OCI-LY7 (cell line): ENCODE measurements at regions not wholly inside any gene's neighbourhood (a gene's known extent, or its start where the extent isn't known, plus 50 kb on each side); places are given as distances from the start of the nearest gene placed in this dataset.

Experiments used
- BruUV-seq: library from RNA; stranded (reverse); fragments of 400-500 nt; replicated peaks from 2 replicates; lab custom pipeline; 2021; lab: Mats Ljungman, UMichigan
- CTCF ChIA-PET: fragments of 300-600 bp; sonication (Branson Sonifier 250); formaldehyde crosslinking; loops from one replicate; lab custom pipeline; 2022; ENCODE audit warnings: antibody characterized with exemption; ENCODE audit not compliant: unreplicated experiment; lab: Charles Lee
- POLR2A ChIA-PET: fragments of 300-600 bp; sonication (Branson Sonifier 250); formaldehyde crosslinking; loops from one replicate; lab custom pipeline; 2022; ENCODE audit warnings: antibody characterized with exemption; lab: Charles Lee
- DNase-seq: peaks from one replicate; pipeline ENCODE4 v3.0.0-alpha.2; 2015; ENCODE audit warnings: low spot score
- H2AFZ ChIP-seq: fragments of 200-600 bp; sonication (generic), shearing (Covaris generic); 2 replicates; pipeline ENCODE4 v1.6.1; 2014; ENCODE audit warnings: mild to moderate bottlenecking, antibody characterized with exemption, low read length, moderate library complexity
- H3K27ac ChIP-seq: fragments of 200-600 bp; sonication (generic); 2 replicates; pipeline ENCODE4 v1.5.1; 2014; ENCODE audit warnings: mixed run types, low read depth, mild to moderate bottlenecking, moderate library complexity, low read length, inconsistent platforms; ENCODE audit not compliant: poor library complexity, severe bottlenecking
- H3K36me3 ChIP-seq: fragments of 200-600 bp; sonication (generic); 2 replicates; pipeline ENCODE4 v1.6.1; 2014; ENCODE audit warnings: mild to moderate bottlenecking, antibody characterized with exemption, low read length, moderate library complexity, mixed read lengths; ENCODE audit not compliant: insufficient read depth
- H3K4me1 ChIP-seq: fragments of 200-600 bp; sonication (generic); 2 replicates; pipeline ENCODE4 v1.5.1; 2014; ENCODE audit warnings: mild to moderate bottlenecking, low read length; ENCODE audit not compliant: insufficient read depth, poor library complexity, severe bottlenecking
- H3K4me2 ChIP-seq: fragments of 200-600 bp; sonication (generic); 2 replicates; pipeline ENCODE4 v1.6.1; 2014; ENCODE audit warnings: mild to moderate bottlenecking, low read length
- H3K4me3 ChIP-seq: fragments of 200-600 bp; sonication (generic); 2 replicates; pipeline ENCODE4 v1.5.1; 2014; ENCODE audit warnings: mild to moderate bottlenecking, low read depth, low read length; ENCODE audit not compliant: poor library complexity, severe bottlenecking
- H3K79me2 ChIP-seq: fragments of 200-600 bp; sonication (generic); 2 replicates; pipeline ENCODE4 v1.6.1; 2016; ENCODE audit warnings: low read depth, mild to moderate bottlenecking, low read length, moderate library complexity, mixed read lengths; ENCODE audit not compliant: insufficient read depth
- H3K9me2 ChIP-seq: fragments of 200-600 bp; sonication (generic); 2 replicates; pipeline ENCODE4 v1.6.1; 2016; ENCODE audit warnings: mild to moderate bottlenecking, low read length, mixed read lengths; ENCODE audit not compliant: insufficient read depth
- H3K9me3 ChIP-seq: fragments of 200-600 bp; sonication (generic); 2 replicates; pipeline ENCODE4 v1.6.1; 2014; ENCODE audit warnings: mild to moderate bottlenecking, mixed run types, low read length, mixed read lengths
- H4K20me1 ChIP-seq: fragments of 200-600 bp; sonication (generic); 2 replicates; pipeline ENCODE4 v1.6.1; 2014; ENCODE audit warnings: mild to moderate bottlenecking, antibody characterized with exemption, low read length, moderate library complexity, mixed read lengths; ENCODE audit not compliant: insufficient read depth
- CTCF ChIP-seq: fragments of 200-600 bp; sonication (generic); conservative IDR thresholded peaks from 2 replicates; pipeline ENCODE4 v1.5.1; 2014; ENCODE audit warnings: mild to moderate bottlenecking, antibody characterized with exemption, low read length, moderate library complexity, mixed read lengths
- EZH2phosphoT487 ChIP-seq: fragments of 200-600 bp; sonication (generic); IDR thresholded peaks from 2 replicates; pipeline ENCODE4 v1.6.1; 2018; ENCODE audit warnings: low read depth, borderline replicate concordance, mild to moderate bottlenecking, mixed run types, antibody characterized with exemption, low read length, moderate library complexity, mixed read lengths
- intact Hi-C: fragments of 100-400 bp; cut with micrococcal nuclease; formaldehyde crosslinking; loops from one replicate; pipeline ENCODE4 v1.10.0; 2022; ENCODE audit not compliant: unreplicated experiment

- ChIA-PET POLR2A (no interaction called here), CTCF (no interaction called here)
- Histone ChIP-seq H3K4me1 (no peaks in the 10 kb centered on the region), H2AFZ (no peak overlapping the region), H3K4me2 (no peak overlapping the region), H4K20me1 (no peaks in the 10 kb centered on the region), H3K27ac (no peak overlapping the region), H3K79me2 (no peaks in the 10 kb centered on the region), H3K9me3 (no peaks in the 10 kb centered on the region), H3K36me3 (no peaks in the 10 kb centered on the region), H3K9me2 (no peaks in the 10 kb centered on the region), H3K4me3 (no peak overlapping the region)
- TF ChIP-seq CTCF = no peak
- no peak for TF ChIP-seq EZH2phosphoT487
- no TSS peak for BruUV-seq
- intact Hi-C loops = no loop called here
- DNase-seq = no peak
Observed at GRCh38 chr13:108478179-108478578, 151.2 kb upstream of the MYO16 start.

- no peak for TF ChIP-seq CTCF
- TF ChIP-seq EZH2phosphoT487 = no peak
- intact Hi-C loops = no loop called here
- no peak overlapping the region for H3K4me2 ChIP-seq
Observed at GRCh38 chr13:108483981-108484380, 145.4 kb upstream of the MYO16 start.

GRCh38 chr13:108486096-108486495, 143.3 kb upstream of the MYO16 start:
- H3K27ac ChIP-seq = no peak overlapping the region
- POLR2A ChIA-PET = no interaction called here
- BruUV-seq = no TSS peak

More at GRCh38 chr13:108483981-108484380, 145.4 kb upstream of the MYO16 start:
- POLR2A ChIA-PET = no interaction called here
- H3K79me2 ChIP-seq = no peaks in the 10 kb centered on the region
- no peak overlapping the region for H2AFZ ChIP-seq
- no peak overlapping the region for H3K4me3 ChIP-seq
- BruUV-seq = no TSS peak
- H3K36me3 ChIP-seq = no peaks in the 10 kb centered on the region
- H4K20me1 ChIP-seq = no peaks in the 10 kb centered on the region
- no peak overlapping the region for H3K27ac ChIP-seq
- no peaks in the 10 kb centered on the region for H3K9me2 ChIP-seq
- H3K9me3 ChIP-seq = no peaks in the 10 kb centered on the region
- no peaks in the 10 kb centered on the region for H3K4me1 ChIP-seq
- CTCF ChIA-PET = no interaction called here
- no peak for DNase-seq

More at GRCh38 chr13:108486096-108486495, 143.3 kb upstream of the MYO16 start:
- Histone ChIP-seq H3K4me1 (no peaks in the 10 kb centered on the region), H3K36me3 (no peaks in the 10 kb centered on the region), H3K9me3 (no peaks in the 10 kb centered on the region), H3K79me2 (no peaks in the 10 kb centered on the region), H3K4me3 (no peak overlapping the region), H2AFZ (no peak overlapping the region), H4K20me1 (no peaks in the 10 kb centered on the region), H3K9me2 (no peaks in the 10 kb centered on the region), H3K4me2 (no peak overlapping the region)
- no peak for DNase-seq
- intact Hi-C loops = no loop called here
- TF ChIP-seq CTCF (no peak), EZH2phosphoT487 (no peak)
- CTCF ChIA-PET = no interaction called here
